ENCODE measurements at regions not wholly inside any gene's neighbourhood (a gene's known extent, or its start where the extent isn't known, plus 50 kb on each side); places are given as distances from the start of the nearest gene placed in this dataset.

DNA sequence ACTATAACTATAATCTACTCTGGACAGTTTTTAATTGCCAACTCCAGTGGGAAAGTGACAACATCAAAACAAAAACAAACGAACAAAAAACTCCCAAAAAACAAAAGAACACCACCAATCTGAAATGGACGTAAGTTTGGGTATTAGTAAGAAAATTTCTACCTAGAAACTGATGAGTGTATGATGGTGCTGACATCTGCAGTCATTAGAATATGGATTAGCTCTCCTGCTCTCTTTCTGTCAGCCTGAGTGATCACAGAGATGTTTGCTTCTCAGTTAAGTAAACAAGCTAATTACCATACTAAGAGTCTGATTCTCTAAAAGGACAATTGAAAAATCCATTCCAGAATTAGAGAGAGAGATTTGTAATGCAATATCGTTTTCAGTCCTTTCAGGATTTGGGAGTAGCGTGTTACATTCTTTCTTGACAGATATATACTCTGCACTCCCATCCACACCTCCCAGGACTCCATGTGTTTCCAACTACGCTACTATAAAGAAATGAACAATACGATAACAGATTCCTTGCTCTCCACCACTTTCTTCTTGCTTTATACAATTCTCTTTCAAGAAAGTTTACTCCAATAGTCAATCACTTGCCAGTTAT, 1347.4 kb upstream of the PIK3C3 start:
- no peak for TF ChIP-seq POLR2A (IDR thresholded peaks at IDR 0.05)
- TF ChIP-seq, protein P1, sequence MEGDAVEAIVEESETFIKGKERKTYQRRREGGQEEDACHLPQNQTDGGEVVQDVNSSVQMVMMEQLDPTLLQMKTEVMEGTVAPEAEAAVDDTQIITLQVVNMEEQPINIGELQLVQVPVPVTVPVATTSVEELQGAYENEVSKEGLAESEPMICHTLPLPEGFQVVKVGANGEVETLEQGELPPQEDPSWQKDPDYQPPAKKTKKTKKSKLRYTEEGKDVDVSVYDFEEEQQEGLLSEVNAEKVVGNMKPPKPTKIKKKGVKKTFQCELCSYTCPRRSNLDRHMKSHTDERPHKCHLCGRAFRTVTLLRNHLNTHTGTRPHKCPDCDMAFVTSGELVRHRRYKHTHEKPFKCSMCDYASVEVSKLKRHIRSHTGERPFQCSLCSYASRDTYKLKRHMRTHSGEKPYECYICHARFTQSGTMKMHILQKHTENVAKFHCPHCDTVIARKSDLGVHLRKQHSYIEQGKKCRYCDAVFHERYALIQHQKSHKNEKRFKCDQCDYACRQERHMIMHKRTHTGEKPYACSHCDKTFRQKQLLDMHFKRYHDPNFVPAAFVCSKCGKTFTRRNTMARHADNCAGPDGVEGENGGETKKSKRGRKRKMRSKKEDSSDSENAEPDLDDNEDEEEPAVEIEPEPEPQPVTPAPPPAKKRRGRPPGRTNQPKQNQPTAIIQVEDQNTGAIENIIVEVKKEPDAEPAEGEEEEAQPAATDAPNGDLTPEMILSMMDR (IDR thresholded peaks at IDR 0.05): no peak
